ENCODE measurements at regions not wholly inside any gene's neighbourhood (a gene's known extent, or its start where the extent isn't known, plus 50 kb on each side); places are given as distances from the start of the nearest gene placed in this dataset.

- Histone ChIP-seq H3K27ac (ENCODE audit: low read depth, low read length) (no peak overlapping the region), H4K20me1 (ENCODE audit: insufficient read depth) (no peaks in the 10 kb centered on the region), H3K4me3 (replicated peaks in 1 of 2; ENCODE audit: low read depth in 1 of 2, low read length in 2 of 2) (no peak overlapping the region), H3K27me3 (ENCODE audit: insufficient read depth, low read length) (no peaks in the 10 kb centered on the region), H3K4me1 (ENCODE audit: control insufficient read depth in 1 of 2, insufficient read depth in 2 of 2, low read length in 2 of 2) (no peaks in the 10 kb centered on the region), H3K79me2 (ENCODE audit: insufficient read depth, low read length) (no peaks in the 10 kb centered on the region), H3K4me2 (ENCODE audit: low read length) (no peak overlapping the region), H3K9me2 (ENCODE audit: insufficient read depth) (no peaks in the 10 kb centered on the region), H2AFZ (ENCODE audit: low read depth, low read length, poor library complexity, severe bottlenecking) (no peak overlapping the region), H3K36me3 (ENCODE audit: control insufficient read depth in 1 of 2, insufficient read depth in 2 of 2, low read length in 2 of 2) (no peaks in the 10 kb centered on the region), H3K9me3 (ENCODE audit: control insufficient read depth in 1 of 2, insufficient read depth in 1 of 2, low read depth in 1 of 2, low read length in 2 of 2) (no peaks in the 10 kb centered on the region), H3K9ac (ENCODE audit: low read length) (no peak overlapping the region)
- TF ChIP-seq ATF3 (IDR thresholded peaks at IDR 0.05) (no peak), FOSL1 (IDR thresholded peaks at IDR 0.05; ENCODE audit: low read depth) (no peak)
- POLR2A ChIA-PET: no interaction called here
- BruUV-seq (replicated peaks): no TSS peak
- no peak for ATAC-seq
- no peak for DNase-seq (ENCODE audit: low read depth, low spot score)
- CTCF ChIA-PET: no interaction called here
- RAD21 ChIA-PET (ENCODE audit: low non-redundant PET in 1 of 2, low total read pairs in 2 of 2, uncharacterized antibody in 2 of 2, unreplicated experiment in 2 of 2): no interaction called here
- intact Hi-C loops (cut with micrococcal nuclease): no loop called here
These were observed 62.0 kb upstream of the RNU6ATAC start for GRCh38 chr9:134226221-134226930.

GRCh38 chr9:134227451-134228411 lies 63.4 kb upstream of the RNU6ATAC start:
- no peak overlapping the region for H3K27ac ChIP-seq (ENCODE audit: low read depth, low read length)
- no peak overlapping the region for H3K4me2 ChIP-seq (ENCODE audit: low read length)
- H3K4me1 ChIP-seq (ENCODE audit: control insufficient read depth in 1 of 2, insufficient read depth in 2 of 2, low read length in 2 of 2): no peaks in the 10 kb centered on the region
- CTCF ChIA-PET: no interaction called here
- no peaks in the 10 kb centered on the region for H4K20me1 ChIP-seq (ENCODE audit: insufficient read depth)
- no peak overlapping the region for H3K9ac ChIP-seq (ENCODE audit: low read length)
- H3K9me2 ChIP-seq (ENCODE audit: insufficient read depth): no peaks in the 10 kb centered on the region
- no peaks in the 10 kb centered on the region for H3K79me2 ChIP-seq (ENCODE audit: insufficient read depth, low read length)
- H3K4me3 ChIP-seq (replicated peaks in 1 of 2; ENCODE audit: low read depth in 1 of 2, low read length in 2 of 2): no peak overlapping the region
- H3K27me3 ChIP-seq (ENCODE audit: insufficient read depth, low read length): no peaks in the 10 kb centered on the region
- POLR2A ChIA-PET: no interaction called here
- RAD21 ChIA-PET (ENCODE audit: low non-redundant PET in 1 of 2, low total read pairs in 2 of 2, uncharacterized antibody in 2 of 2, unreplicated experiment in 2 of 2): no interaction called here
- H2AFZ ChIP-seq (ENCODE audit: low read depth, low read length, poor library complexity, severe bottlenecking): no peak overlapping the region
- BruUV-seq (replicated peaks): no TSS peak
- DNase-seq (ENCODE audit: low read depth, low spot score) (no peak), ATAC-seq (no peak; the same call in 1 of the 2 replicates)
- intact Hi-C loops (cut with micrococcal nuclease): no loop called here
- TF ChIP-seq ELF1 (IDR thresholded peaks at IDR 0.05; ENCODE audit: borderline replicate concordance, low read depth): no peak
- no peak for TF ChIP-seq CTCF (IDR thresholded peaks at IDR 0.05 in 2 of 3, conservative IDR thresholded peaks at IDR 0.05 in 1 of 3; ENCODE audit: borderline replicate concordance in 1 of 3, insufficient read depth in 1 of 3, low read depth in 2 of 3, low read length in 2 of 3)
- TF ChIP-seq ZNF274 (IDR thresholded peaks at IDR 0.05; ENCODE audit: low read depth, low read length): no peak
- TF ChIP-seq JUND (IDR thresholded peaks at IDR 0.05): no peak
- no peak for TF ChIP-seq ZBTB33 (IDR thresholded peaks at IDR 0.05; ENCODE audit: extremely low read depth, insufficient replicate concordance, low read length)
- no peak for TF ChIP-seq POLR2A (IDR thresholded peaks at IDR 0.05; ENCODE audit: borderline replicate concordance, extremely low read depth, insufficient read depth, insufficient read length)
- TF ChIP-seq YY1 (IDR thresholded peaks at IDR 0.05; ENCODE audit: extremely low read depth, insufficient replicate concordance, low read depth, low read length): no peak
- no peak for TF ChIP-seq CEBPB (IDR thresholded peaks at IDR 0.05; ENCODE audit: low read depth)
- H3K36me3 ChIP-seq (ENCODE audit: control insufficient read depth in 1 of 2, insufficient read depth in 2 of 2, low read length in 2 of 2): no peaks in the 10 kb centered on the region
- no peaks in the 10 kb centered on the region for H3K9me3 ChIP-seq (ENCODE audit: control insufficient read depth in 1 of 2, insufficient read depth in 1 of 2, low read depth in 1 of 2, low read length in 2 of 2)
